ENCODE measurements at regions not wholly inside any gene's neighbourhood (a gene's known extent, or its start where the extent isn't known, plus 50 kb on each side); places are given as distances from the start of the nearest gene placed in this dataset.

DNA sequence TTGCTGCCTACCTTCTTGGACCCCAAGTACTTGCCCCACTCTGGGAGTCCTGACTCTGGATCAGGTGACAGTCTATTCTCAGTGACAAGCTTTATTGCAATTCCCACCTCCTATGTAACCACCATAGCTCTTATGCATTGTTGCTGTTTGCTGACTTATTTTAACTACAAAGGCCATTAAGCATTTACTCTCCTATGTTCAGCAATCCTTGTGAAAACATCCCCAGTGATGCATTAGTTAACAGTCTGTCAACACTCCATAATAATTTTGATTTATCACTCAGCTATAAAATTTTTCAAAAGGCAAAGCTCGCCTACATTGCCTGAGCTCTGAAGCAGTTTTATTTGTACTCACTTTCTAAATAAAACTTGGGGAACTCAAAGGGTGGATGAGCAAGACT, 871.8 kb upstream of the SORCS1 start:
- no peak for ATAC-seq
- Mint-ChIP-seq H3K36me3 (peaks cover 17% of the 10 kb centered on the region), H3K27ac (no peak overlapping the region), H3K27me3 (ENCODE audit: low read depth) (no peaks in the 10 kb centered on the region; the same call in 1 of the 2 replicates), H3K4me1 (peaks cover 17% of the 10 kb centered on the region), H3K4me3 (no peak overlapping the region), H3K9me3 (peaks cover 32% of the 10 kb centered on the region)
- DNase-seq (ENCODE audit: low spot score), result no peak
- CTCF ChIA-PET, result no interaction called here
- POLR2A ChIA-PET, result no interaction called here
- no peak for TF ChIP-seq ZNF138 (CRISPR knock-in tag; conservative IDR thresholded peaks at IDR 0.05)
- no peak for TF ChIP-seq HMGA2 (CRISPR knock-in tag; IDR thresholded peaks at IDR 0.05)
- TF ChIP-seq ZNF219 (CRISPR knock-in tag; IDR thresholded peaks at IDR 0.05; ENCODE audit: borderline replicate concordance), result no peak
- TF ChIP-seq, protein P1, sequence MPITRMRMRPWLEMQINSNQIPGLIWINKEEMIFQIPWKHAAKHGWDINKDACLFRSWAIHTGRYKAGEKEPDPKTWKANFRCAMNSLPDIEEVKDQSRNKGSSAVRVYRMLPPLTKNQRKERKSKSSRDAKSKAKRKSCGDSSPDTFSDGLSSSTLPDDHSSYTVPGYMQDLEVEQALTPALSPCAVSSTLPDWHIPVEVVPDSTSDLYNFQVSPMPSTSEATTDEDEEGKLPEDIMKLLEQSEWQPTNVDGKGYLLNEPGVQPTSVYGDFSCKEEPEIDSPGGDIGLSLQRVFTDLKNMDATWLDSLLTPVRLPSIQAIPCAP (CRISPR knock-in tag; IDR thresholded peaks at IDR 0.05), result no peak
- TF ChIP-seq, protein P2, sequence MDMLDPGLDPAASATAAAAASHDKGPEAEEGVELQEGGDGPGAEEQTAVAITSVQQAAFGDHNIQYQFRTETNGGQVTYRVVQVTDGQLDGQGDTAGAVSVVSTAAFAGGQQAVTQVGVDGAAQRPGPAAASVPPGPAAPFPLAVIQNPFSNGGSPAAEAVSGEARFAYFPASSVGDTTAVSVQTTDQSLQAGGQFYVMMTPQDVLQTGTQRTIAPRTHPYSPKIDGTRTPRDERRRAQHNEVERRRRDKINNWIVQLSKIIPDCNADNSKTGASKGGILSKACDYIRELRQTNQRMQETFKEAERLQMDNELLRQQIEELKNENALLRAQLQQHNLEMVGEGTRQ (CRISPR knock-in tag; IDR thresholded peaks at IDR 0.05), result no peak
- TF ChIP-seq MYBL2 (CRISPR knock-in tag; IDR thresholded peaks at IDR 0.05), result no peak
- TF ChIP-seq, protein P3, sequence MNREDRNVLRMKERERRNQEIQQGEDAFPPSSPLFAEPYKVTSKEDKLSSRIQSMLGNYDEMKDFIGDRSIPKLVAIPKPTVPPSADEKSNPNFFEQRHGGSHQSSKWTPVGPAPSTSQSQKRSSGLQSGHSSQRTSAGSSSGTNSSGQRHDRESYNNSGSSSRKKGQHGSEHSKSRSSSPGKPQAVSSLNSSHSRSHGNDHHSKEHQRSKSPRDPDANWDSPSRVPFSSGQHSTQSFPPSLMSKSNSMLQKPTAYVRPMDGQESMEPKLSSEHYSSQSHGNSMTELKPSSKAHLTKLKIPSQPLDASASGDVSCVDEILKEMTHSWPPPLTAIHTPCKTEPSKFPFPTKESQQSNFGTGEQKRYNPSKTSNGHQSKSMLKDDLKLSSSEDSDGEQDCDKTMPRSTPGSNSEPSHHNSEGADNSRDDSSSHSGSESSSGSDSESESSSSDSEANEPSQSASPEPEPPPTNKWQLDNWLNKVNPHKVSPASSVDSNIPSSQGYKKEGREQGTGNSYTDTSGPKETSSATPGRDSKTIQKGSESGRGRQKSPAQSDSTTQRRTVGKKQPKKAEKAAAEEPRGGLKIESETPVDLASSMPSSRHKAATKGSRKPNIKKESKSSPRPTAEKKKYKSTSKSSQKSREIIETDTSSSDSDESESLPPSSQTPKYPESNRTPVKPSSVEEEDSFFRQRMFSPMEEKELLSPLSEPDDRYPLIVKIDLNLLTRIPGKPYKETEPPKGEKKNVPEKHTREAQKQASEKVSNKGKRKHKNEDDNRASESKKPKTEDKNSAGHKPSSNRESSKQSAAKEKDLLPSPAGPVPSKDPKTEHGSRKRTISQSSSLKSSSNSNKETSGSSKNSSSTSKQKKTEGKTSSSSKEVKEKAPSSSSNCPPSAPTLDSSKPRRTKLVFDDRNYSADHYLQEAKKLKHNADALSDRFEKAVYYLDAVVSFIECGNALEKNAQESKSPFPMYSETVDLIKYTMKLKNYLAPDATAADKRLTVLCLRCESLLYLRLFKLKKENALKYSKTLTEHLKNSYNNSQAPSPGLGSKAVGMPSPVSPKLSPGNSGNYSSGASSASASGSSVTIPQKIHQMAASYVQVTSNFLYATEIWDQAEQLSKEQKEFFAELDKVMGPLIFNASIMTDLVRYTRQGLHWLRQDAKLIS (CRISPR knock-in tag; IDR thresholded peaks at IDR 0.05; ENCODE audit: borderline replicate concordance), result no peak
- no peak for TF ChIP-seq IRF2 (CRISPR knock-in tag; IDR thresholded peaks at IDR 0.05; ENCODE audit: borderline replicate concordance, low read depth)
- TF ChIP-seq MXD4 (CRISPR knock-in tag; IDR thresholded peaks at IDR 0.05; ENCODE audit: borderline replicate concordance), result no peak
- TF ChIP-seq EMX1 (CRISPR knock-in tag; IDR thresholded peaks at IDR 0.05), result no peak

DNA sequence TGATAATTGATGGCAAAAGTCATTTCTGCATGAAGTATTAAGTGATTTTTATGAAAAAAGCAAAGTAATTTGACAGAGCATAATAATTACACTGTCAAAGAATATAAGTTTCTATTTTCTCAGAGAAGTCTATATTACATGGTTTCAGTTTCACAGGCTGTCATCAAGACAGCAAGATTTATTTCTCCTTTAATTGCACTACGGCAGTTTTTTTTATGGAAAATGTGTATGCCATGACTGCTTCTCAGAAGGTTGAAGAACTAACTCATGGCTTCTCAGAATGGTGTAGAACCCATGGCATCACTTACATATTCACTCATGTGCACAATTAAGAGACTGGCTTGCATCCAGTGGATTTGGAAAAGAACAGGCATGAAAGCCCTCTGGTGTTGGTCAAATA, 870.3 kb upstream of the SORCS1 start:
- Mint-ChIP-seq H3K27me3 (ENCODE audit: low read depth) (no peaks in the 10 kb centered on the region; the same call in 1 of the 2 replicates), H3K4me1 (peaks cover 7% of the 10 kb centered on the region), H3K9me3 (peaks cover 24% of the 10 kb centered on the region), H3K36me3 (peaks cover 8% of the 10 kb centered on the region), H3K27ac (no peak overlapping the region), H3K4me3 (no peak overlapping the region)
- CTCF ChIA-PET, result no interaction called here
- no peak for ATAC-seq
- POLR2A ChIA-PET, result no interaction called here
- no peak for DNase-seq (ENCODE audit: low spot score)
- TF ChIP-seq ZNF671 (CRISPR knock-in tag; IDR thresholded peaks at IDR 0.05), result no peak
- TF ChIP-seq, protein P4, sequence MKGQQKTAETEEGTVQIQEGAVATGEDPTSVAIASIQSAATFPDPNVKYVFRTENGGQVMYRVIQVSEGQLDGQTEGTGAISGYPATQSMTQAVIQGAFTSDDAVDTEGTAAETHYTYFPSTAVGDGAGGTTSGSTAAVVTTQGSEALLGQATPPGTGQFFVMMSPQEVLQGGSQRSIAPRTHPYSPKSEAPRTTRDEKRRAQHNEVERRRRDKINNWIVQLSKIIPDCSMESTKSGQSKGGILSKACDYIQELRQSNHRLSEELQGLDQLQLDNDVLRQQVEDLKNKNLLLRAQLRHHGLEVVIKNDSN (CRISPR knock-in tag; IDR thresholded peaks at IDR 0.05), result no peak
- TF ChIP-seq, protein P5, sequence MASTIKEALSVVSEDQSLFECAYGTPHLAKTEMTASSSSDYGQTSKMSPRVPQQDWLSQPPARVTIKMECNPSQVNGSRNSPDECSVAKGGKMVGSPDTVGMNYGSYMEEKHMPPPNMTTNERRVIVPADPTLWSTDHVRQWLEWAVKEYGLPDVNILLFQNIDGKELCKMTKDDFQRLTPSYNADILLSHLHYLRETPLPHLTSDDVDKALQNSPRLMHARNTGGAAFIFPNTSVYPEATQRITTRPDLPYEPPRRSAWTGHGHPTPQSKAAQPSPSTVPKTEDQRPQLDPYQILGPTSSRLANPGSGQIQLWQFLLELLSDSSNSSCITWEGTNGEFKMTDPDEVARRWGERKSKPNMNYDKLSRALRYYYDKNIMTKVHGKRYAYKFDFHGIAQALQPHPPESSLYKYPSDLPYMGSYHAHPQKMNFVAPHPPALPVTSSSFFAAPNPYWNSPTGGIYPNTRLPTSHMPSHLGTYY (CRISPR knock-in tag; IDR thresholded peaks at IDR 0.05), result no peak
- TF ChIP-seq SMAD3 (CRISPR knock-in tag; IDR thresholded peaks at IDR 0.05; ENCODE audit: borderline replicate concordance), result no peak
- TF ChIP-seq CBFB (CRISPR knock-in tag; IDR thresholded peaks at IDR 0.05; ENCODE audit: low read depth), result no peak
- TF ChIP-seq, protein P6, sequence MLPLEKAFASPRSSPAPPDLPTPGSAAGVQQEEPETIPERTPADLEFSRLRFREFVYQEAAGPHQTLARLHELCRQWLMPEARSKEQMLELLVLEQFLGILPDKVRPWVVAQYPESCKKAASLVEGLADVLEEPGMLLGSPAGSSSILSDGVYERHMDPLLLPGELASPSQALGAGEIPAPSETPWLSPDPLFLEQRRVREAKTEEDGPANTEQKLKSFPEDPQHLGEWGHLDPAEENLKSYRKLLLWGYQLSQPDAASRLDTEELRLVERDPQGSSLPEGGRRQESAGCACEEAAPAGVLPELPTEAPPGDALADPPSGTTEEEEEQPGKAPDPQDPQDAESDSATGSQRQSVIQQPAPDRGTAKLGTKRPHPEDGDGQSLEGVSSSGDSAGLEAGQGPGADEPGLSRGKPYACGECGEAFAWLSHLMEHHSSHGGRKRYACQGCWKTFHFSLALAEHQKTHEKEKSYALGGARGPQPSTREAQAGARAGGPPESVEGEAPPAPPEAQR (CRISPR knock-in tag; IDR thresholded peaks at IDR 0.05), result no peak
- TF ChIP-seq FOXP1 (CRISPR knock-in tag; IDR thresholded peaks at IDR 0.05; ENCODE audit: borderline replicate concordance), result no peak
- TF ChIP-seq, protein P7, sequence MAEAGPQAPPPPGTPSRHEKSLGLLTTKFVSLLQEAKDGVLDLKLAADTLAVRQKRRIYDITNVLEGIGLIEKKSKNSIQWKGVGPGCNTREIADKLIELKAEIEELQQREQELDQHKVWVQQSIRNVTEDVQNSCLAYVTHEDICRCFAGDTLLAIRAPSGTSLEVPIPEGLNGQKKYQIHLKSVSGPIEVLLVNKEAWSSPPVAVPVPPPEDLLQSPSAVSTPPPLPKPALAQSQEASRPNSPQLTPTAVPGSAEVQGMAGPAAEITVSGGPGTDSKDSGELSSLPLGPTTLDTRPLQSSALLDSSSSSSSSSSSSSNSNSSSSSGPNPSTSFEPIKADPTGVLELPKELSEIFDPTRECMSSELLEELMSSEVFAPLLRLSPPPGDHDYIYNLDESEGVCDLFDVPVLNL (CRISPR knock-in tag; IDR thresholded peaks at IDR 0.05; ENCODE audit: borderline replicate concordance, low read depth), result no peak
- TF ChIP-seq MXD4 (CRISPR knock-in tag; IDR thresholded peaks at IDR 0.05; ENCODE audit: borderline replicate concordance), result no peak
- no peak for TF ChIP-seq ZNF121 (CRISPR knock-in tag; IDR thresholded peaks at IDR 0.05)
- TF ChIP-seq, protein P2 (CRISPR knock-in tag; IDR thresholded peaks at IDR 0.05), result no peak
- TF ChIP-seq, protein P8, sequence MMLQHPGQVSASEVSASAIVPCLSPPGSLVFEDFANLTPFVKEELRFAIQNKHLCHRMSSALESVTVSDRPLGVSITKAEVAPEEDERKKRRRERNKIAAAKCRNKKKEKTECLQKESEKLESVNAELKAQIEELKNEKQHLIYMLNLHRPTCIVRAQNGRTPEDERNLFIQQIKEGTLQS (CRISPR knock-in tag; conservative IDR thresholded peaks at IDR 0.05), result no peak
- no peak for TF ChIP-seq ZNF138 (CRISPR knock-in tag; conservative IDR thresholded peaks at IDR 0.05)
- TF ChIP-seq ZNF396 (CRISPR knock-in tag; IDR thresholded peaks at IDR 0.05; ENCODE audit: borderline replicate concordance), result no peak
- no peak for TF ChIP-seq IRF2 (CRISPR knock-in tag; IDR thresholded peaks at IDR 0.05; ENCODE audit: borderline replicate concordance, low read depth)
- no peak for TF ChIP-seq RELA (CRISPR knock-in tag; IDR thresholded peaks at IDR 0.05; ENCODE audit: borderline replicate concordance)
- no peak for TF ChIP-seq HMGA2 (CRISPR knock-in tag; IDR thresholded peaks at IDR 0.05)

Data from WTC11 (cell line).